WI38 (cell line): ENCODE measurements at regions not wholly inside any gene's neighbourhood (a gene's known extent, or its start where the extent isn't known, plus 50 kb on each side); places are given as distances from the start of the nearest gene placed in this dataset.
A peak's percentile ranks its signal among the peaks of the same experiment; 100 is the strongest.

Experiments
- H3K4me3 ChIP-seq: 2 replicates; pipeline ENCODE4 v1.5.1; 2011; ENCODE audit warnings: low read depth, mild to moderate bottlenecking, control low read depth, low read length
- TF ChIP-seq, protein P1 (sequence below): IDR thresholded peaks from 2 replicates; pipeline ENCODE4 v1.5.1; 2012; ENCODE audit warnings: low read depth, mild to moderate bottlenecking, control low read depth, low read length

DNA sequence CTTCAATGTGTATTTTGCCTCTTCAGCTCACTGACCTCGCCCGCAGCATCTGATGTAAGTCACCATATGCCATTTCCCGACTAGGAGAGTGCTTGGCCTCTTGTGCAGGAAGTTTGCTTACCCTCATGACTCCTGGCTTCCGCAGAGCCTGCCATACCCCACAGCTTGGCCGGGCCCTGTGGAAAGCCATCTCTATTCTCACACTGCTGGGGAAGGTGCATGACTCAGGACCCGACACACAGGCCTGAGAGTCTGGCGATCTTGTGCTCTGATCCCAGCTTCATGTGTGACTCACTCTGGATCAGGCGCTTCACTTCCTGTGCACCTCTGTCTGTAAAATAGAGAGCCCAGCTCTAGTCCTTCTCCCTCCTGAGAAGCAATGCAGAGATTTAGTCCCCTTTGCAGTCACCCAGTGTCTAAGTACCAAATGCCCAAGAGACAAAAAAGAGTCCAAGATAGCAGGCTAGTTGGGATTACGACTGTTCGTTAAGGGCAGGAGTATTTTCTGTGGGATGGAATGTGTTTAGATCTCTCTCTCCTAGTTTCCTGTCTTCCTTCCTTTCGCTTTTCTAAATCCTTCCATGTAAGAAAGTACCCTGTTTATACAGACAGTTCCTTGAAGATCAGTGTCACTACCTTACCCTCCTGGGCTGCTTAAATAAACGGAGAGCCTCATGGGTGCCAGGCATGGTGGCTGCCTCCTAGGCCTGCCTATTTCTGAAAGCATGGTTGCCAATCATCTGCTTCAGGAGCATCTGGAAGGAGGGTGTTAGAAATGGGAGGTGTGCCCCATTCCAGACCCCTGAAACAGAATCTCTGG, 62.8 kb upstream of the KIF26B start:
- H3K4me3 ChIP-seq: no peak overlapping the region; the same call in 1 of the 2 replicates
- TF ChIP-seq, protein P1, sequence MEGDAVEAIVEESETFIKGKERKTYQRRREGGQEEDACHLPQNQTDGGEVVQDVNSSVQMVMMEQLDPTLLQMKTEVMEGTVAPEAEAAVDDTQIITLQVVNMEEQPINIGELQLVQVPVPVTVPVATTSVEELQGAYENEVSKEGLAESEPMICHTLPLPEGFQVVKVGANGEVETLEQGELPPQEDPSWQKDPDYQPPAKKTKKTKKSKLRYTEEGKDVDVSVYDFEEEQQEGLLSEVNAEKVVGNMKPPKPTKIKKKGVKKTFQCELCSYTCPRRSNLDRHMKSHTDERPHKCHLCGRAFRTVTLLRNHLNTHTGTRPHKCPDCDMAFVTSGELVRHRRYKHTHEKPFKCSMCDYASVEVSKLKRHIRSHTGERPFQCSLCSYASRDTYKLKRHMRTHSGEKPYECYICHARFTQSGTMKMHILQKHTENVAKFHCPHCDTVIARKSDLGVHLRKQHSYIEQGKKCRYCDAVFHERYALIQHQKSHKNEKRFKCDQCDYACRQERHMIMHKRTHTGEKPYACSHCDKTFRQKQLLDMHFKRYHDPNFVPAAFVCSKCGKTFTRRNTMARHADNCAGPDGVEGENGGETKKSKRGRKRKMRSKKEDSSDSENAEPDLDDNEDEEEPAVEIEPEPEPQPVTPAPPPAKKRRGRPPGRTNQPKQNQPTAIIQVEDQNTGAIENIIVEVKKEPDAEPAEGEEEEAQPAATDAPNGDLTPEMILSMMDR: no peak

DNA sequence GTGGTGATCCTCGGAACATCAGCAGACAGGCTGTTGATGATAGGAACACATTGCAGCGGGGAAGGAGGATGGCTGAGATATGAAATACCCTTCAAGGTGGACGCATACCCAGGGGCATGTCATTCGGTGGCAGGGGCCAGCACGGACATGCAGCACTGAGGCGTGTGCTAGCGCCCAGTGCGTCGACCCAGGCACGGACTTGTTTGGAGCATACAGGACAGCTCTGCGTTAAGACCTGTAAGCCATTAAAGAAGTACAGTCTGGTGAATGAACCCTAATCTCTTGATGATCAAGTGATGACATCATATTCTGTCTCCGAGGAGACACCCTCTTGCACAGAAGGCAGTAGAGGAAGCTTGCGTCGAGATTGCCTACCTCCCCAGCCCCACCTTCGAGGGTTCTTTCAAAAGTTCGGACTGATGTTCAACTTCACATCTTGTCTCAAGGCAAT, 63.6 kb upstream of the KIF26B start:
- TF ChIP-seq, protein P1: no peak
- no peak overlapping the region for H3K4me3 ChIP-seq

DNA sequence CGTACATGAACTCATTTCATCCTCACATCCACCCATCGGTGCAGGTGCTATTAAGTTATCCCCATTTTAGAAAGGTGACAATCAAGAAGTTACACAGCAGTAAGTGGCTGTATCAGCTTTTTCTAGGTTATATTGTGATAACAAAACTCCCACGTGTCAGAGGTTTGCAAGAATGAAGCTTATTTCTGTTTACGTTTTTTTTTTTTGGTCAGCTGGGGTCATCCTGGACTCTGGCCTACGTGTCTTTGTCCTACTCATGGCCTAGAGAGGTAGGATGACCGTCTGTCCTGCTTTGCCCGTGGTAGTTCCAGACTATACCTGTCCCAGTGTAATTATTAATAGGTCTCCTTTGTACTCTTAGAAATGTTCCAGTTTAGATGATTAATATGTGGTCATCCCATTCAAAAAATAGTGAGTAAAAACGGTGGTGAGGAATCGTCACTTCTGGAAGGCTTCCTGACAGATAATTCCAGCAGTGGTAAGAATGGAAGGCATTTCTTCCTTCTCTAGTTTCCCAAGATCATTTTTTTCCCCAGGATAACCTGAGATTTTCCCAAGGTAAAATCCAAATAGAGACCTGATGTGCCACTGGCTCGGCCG, 64.2 kb upstream of the KIF26B start:
- TF ChIP-seq, protein P1: no peak
- no peak overlapping the region for H3K4me3 ChIP-seq

DNA sequence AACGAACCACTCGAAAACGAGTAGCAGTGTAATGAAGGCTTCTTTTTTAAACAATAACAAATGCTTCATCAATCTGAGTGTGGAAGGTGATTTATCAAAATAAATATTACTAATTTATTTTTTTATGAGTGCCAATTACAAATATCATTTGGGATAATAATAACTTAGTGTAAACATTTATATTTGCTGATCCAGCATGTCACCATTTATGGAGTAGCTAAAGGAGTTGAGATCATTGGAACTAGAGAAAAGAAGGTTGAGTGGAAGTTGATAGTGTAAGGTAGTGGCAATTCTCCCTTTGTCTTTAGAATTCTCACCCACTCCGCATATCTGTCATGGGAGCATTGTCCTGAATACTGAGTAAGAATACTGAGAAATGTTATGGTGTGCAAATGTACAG, 67.1 kb upstream of the KIF26B start:
- H3K4me3 ChIP-seq: no peak overlapping the region
- TF ChIP-seq, protein P1: no peak

DNA sequence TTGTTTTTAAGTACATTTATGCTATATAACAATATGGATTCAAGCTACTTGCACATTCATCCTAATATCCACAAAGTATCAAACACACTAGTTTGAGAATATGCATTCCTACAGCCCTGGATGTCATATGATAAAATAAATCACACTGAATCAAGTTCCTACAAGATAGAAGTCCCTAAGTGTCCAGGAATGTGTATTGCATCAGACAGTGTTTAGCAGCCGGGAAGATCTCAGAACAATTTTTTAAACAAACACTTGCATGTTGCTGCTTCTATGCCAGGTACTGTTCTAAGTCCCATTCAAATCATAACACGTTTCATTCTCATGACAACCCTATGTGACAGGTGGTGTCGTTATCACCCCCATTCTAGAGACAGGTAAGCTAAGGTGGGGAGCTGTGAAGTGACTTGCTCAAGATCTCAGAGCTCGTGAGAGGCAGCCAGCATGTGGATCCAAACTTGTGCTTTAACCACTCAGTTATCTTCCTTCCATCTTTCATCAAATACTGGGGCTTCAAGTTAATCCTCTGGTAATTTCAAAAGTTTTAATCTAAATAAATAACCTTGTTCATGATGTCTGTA, 68.3 kb upstream of the KIF26B start:
- TF ChIP-seq, protein P1: no peak
- no peak overlapping the region for H3K4me3 ChIP-seq

DNA sequence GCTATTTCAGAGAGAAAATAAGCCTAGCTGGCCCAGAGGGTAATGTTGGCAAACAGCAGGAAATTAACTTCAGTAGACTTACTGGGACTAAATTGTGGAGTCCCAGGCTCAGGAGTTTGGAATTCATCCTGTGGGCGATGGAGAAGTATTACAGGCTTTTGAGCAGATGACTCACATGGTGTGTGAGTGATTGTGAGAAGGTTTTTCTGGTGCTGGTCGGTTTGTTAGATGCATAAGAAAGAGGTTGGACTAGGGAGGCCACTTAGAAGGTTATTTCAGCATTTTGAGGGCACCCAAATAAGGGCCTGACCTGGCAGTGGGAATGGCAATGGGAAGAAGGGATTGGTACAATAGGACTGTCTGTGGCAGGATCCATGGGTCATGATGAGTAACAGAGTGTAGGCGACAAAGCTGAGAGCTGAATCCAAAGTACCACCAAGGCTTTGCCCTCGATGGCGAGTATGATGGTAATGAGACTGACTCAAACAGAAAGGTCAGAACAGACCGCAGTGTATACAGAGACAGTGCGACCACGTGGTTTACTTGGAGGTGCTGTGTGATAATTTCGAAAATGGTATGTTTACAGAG, 69.2 kb upstream of the KIF26B start:
- peak overlapping the region; percentile 3; the same call in 1 of the 2 replicates for H3K4me3 ChIP-seq
- TF ChIP-seq, protein P1: no peak

DNA sequence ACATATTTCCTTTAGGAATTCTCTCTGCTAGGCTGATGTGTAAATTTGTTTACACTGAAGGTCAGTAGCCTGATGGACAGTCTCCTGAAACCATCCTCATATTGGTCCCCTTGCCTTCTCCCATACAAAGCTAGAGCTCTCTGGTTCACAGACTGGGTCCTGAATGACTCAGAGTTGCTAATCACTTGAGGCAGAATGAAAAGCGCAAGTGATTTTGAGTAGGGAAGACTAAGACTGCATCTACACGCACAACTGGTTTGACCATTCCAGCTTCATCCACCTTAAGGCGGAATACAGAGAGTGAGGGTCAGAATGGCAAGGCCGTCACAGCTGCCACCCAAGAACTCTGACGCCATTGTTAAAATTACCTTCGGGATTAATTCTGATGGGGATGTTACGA, 70.2 kb upstream of the KIF26B start:
- H3K4me3 ChIP-seq: no peak overlapping the region
- TF ChIP-seq, protein P1: no peak
